Small intestine (tissue), 7 donors: ENCODE measurements at regions not wholly inside any gene's neighbourhood (a gene's known extent, or its start where the extent isn't known, plus 50 kb on each side); places are given as distances from the start of the nearest gene placed in this dataset.
"Not testable (repeated sequence)": the region's sequence is repeated elsewhere in the genome, so short reads cannot be mapped to it uniquely, and the experiment has no call there.

Source experiments
- DNase-seq, 2 donors: peaks; one replicate each; pipeline versions ENCODE4 v3.0.0 to v3.0.0-alpha.2; 2013
- FAIRE-seq: peaks from 2 replicates; lab custom pipeline; 2012; peaks lifted over from hg19 to GRCh38; lab: Jason Lieb, UNC
- H3K27ac ChIP-seq, 3 donors: one replicate each; pipeline ENCODE4 v1.5.1; 2013; ENCODE audit warnings: low read length in 2 of 3, mild to moderate bottlenecking in 2 of 3, control low read depth in 1 of 3, inconsistent platforms in 1 of 3, low read depth in 1 of 3, moderate library complexity in 1 of 3
- H3K27me3 ChIP-seq, 3 donors: one replicate each; pipeline ENCODE4 v1.6.1; 2013; ENCODE audit warnings: low read length in 3 of 3, inconsistent platforms in 1 of 3; ENCODE audit not compliant: control insufficient read depth in 3 of 3, insufficient read depth in 3 of 3
- H3K36me3 ChIP-seq, 3 donors: one replicate each; pipeline ENCODE4 v1.6.1; 2013; ENCODE audit warnings: low read length in 3 of 3, inconsistent platforms in 1 of 3, low read depth in 1 of 3, mild to moderate bottlenecking in 1 of 3, moderate library complexity in 1 of 3; ENCODE audit not compliant: control insufficient read depth in 3 of 3, insufficient read depth in 2 of 3
- H3K4me1 ChIP-seq, 3 donors: one replicate each; pipeline ENCODE4 v1.6.1; 2013; ENCODE audit warnings: low read length in 2 of 3, inconsistent platforms in 1 of 3, low read depth in 1 of 3, mild to moderate bottlenecking in 1 of 3, moderate library complexity in 1 of 3; ENCODE audit not compliant: control insufficient read depth in 3 of 3, insufficient read depth in 2 of 3
- H3K4me3 ChIP-seq, 3 donors: one replicate each; pipeline ENCODE4 v1.5.1; 2013; ENCODE audit warnings: low read length in 3 of 3, control low read depth in 1 of 3, inconsistent platforms in 1 of 3, low read depth in 1 of 3, mild to moderate bottlenecking in 1 of 3, moderate library complexity in 1 of 3
- H3K9me3 ChIP-seq, 2 donors: one replicate each; pipeline ENCODE4 v1.6.1; 2013; ENCODE audit warnings: low read depth in 1 of 2, low read length in 1 of 2; ENCODE audit not compliant: control insufficient read depth in 2 of 2, insufficient read depth in 1 of 2
- WGBS, 3 donors: extraction: QIAGEN DNeasy Blood & Tissue Kit; methylation state at CpG; one replicate each; pipeline ENCODE4 v1.1.7; 2013; 5-methylcytosine and 5-hydroxymethylcytosine counted together
- donor health status: healthy with polysubstance abuse.
- donor health status: control.
- donor health status: control.
- donor health status: Bipolar disorder and iron deficiency.
- donor health status: healthy.

GRCh38 chr20:26208296-26209091 lies 511.8 kb upstream of the ZNF337 start:
- Histone ChIP-seq H3K9me3 (no peaks in the 10 kb centered on the region), H3K27ac (no peak overlapping the region), H3K4me3 (no peak overlapping the region), H3K27me3 (peaks cover 4 to 14% (median 8%) of the 10 kb centered on the region in 3 donors), H3K36me3 (no peaks in the 10 kb centered on the region), H3K4me1 (no peaks in the 10 kb centered on the region)
- FAIRE-seq (no peak), DNase-seq (peak in 1 of 2 donors; percentile 10)
- 9 to 28% (median 23%) methylated on average over 70 to 90 of the region's 91 CpGs for whole genome bisulfite sequencing, 3 donors

- WGBS, 3 donors = 8 to 30% (median 25%) methylated on average over 25 to 35 of the region's 35 CpGs
- H3K27ac ChIP-seq, H3K4me3 ChIP-seq, H3K36me3 ChIP-seq, H3K9me3 ChIP-seq, DNase-seq, H3K4me1 ChIP-seq, FAIRE-seq: not testable (repeated sequence)
- H3K27me3 ChIP-seq = peaks cover 4 to 14% (median 8%) of the 10 kb centered on the region in 3 donors
Measured at GRCh38 chr20:26207967-26208295, 511.3 kb upstream of the ZNF337 start.

GRCh38 chr20:26207237-26207966 lies 510.7 kb upstream of the ZNF337 start:
- H3K36me3 ChIP-seq = no peaks in the 10 kb centered on the region
- WGBS, 3 donors = 62 to 69% (median 67%) methylated on average over 3 of the region's 3 CpGs
- H3K9me3 ChIP-seq = no peaks in the 10 kb centered on the region
- no peak overlapping the region for H3K27ac ChIP-seq
- peaks cover 4 to 14% (median 8%) of the 10 kb centered on the region in 3 donors for H3K27me3 ChIP-seq
- H3K4me3 ChIP-seq = no peak overlapping the region
- no peak for FAIRE-seq
- H3K4me1 ChIP-seq = no peaks in the 10 kb centered on the region
- DNase-seq = no peak

GRCh38 chr20:26205350-26205749 lies 508.7 kb upstream of the ZNF337 start:
- WGBS, 3 donors = 4 to 73% (median 33%) methylated on average over 1 of the region's 1 CpG
- no peaks in the 10 kb centered on the region for H3K9me3 ChIP-seq
- no peaks in the 10 kb centered on the region for H3K36me3 ChIP-seq
- FAIRE-seq (no peak), DNase-seq (no peak)
- no peak overlapping the region for H3K27ac ChIP-seq
- H3K4me3 ChIP-seq = no peak overlapping the region
- no peaks in the 10 kb centered on the region for H3K4me1 ChIP-seq
- peaks cover 4 to 14% (median 8%) of the 10 kb centered on the region in 3 donors for H3K27me3 ChIP-seq

GRCh38 chr20:26201026-26201425 lies 504.4 kb upstream of the ZNF337 start:
- not testable (repeated sequence) for H3K36me3 ChIP-seq, H3K9me3 ChIP-seq, FAIRE-seq, H3K4me3 ChIP-seq, DNase-seq, H3K27ac ChIP-seq, H3K4me1 ChIP-seq, H3K27me3 ChIP-seq

- H3K36me3 ChIP-seq, H3K4me3 ChIP-seq, DNase-seq, H3K9me3 ChIP-seq, H3K27ac ChIP-seq, H3K27me3 ChIP-seq, FAIRE-seq, H3K4me1 ChIP-seq: not testable (repeated sequence)
- WGBS, 3 donors = 70 to 80% (median 72%) methylated on average over 3 of the region's 3 CpGs
Measured at GRCh38 chr20:26187329-26187728, 490.7 kb upstream of the ZNF337 start.

- H3K36me3 ChIP-seq, H3K27ac ChIP-seq, H3K4me3 ChIP-seq, FAIRE-seq, H3K27me3 ChIP-seq, H3K9me3 ChIP-seq, DNase-seq, H3K4me1 ChIP-seq: not testable (repeated sequence)
- 90 to 98% (median 95%) methylated on average over 2 of the region's 2 CpGs for WGBS, 3 donors
Measured at GRCh38 chr20:26183720-26184119, 487.1 kb upstream of the ZNF337 start.

GRCh38 chr20:26181364-26181763 lies 484.7 kb upstream of the ZNF337 start:
- not testable (repeated sequence) for H3K27me3 ChIP-seq, H3K4me1 ChIP-seq, H3K4me3 ChIP-seq, H3K36me3 ChIP-seq, FAIRE-seq, DNase-seq, H3K9me3 ChIP-seq, H3K27ac ChIP-seq
- WGBS, 3 donors = 47 to 76% (median 68%) methylated on average over 2 of the region's 2 CpGs
